ENCODE measurements at regions not wholly inside any gene's neighbourhood (a gene's known extent, or its start where the extent isn't known, plus 50 kb on each side); places are given as distances from the start of the nearest gene placed in this dataset.
A peak's percentile ranks its signal among the peaks of the same experiment; 100 is the strongest.

DNA sequence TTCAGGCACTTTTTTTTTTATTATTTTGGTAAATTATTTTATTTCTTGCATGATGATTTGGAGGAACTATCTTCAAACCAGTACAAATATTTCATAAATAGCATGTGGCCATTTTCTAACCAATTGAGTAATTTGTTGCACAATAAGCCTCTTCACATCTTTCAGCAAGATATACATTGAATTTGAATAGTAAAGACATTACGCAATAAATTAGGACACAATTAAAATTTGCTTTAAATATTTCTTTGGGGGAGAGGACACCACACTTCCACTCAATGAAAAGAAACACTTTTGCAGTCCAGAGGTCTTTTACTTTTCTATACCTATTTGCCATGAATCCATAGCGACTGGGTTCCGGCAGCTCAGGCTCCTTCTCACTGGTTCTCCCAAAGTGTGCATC lies 762.6 kb upstream of the GOLIM4 start:
- H3K9me3 ChIP-seq (replicated peaks; ENCODE audit: insufficient read depth, low read length), result no peaks in the 10 kb centered on the region
- no peaks in the 10 kb centered on the region for H3K79me2 ChIP-seq (ENCODE audit: low read length)
- no peaks in the 10 kb centered on the region for H4K20me1 ChIP-seq (ENCODE audit: insufficient read depth, low read length)
- H3K4me2 ChIP-seq (ENCODE audit: low read depth, low read length), result no peak overlapping the region
- H3K9me2 ChIP-seq (replicated peaks; ENCODE audit: insufficient read depth, low read length), result no peaks in the 10 kb centered on the region
- no peaks in the 10 kb centered on the region for H3F3A ChIP-seq (ENCODE audit: insufficient read depth, low read length)
- no peak for DNase-seq
- no peaks in the 10 kb centered on the region for H3K27me3 ChIP-seq (replicated peaks; ENCODE audit: insufficient read depth, low read length)
- H3K27ac ChIP-seq (ENCODE audit: low read length), result no peak overlapping the region
- 0 out of 2 replicates have a peak, but pooled peaks cover 5% of the 10 kb centered on the region for H3K4me1 ChIP-seq (ENCODE audit: low read length)
- H3K9ac ChIP-seq (ENCODE audit: low read length), result no peak overlapping the region
- TF ChIP-seq EZH2 (optimal IDR thresholded peaks at IDR 0.05; ENCODE audit: low read depth, low read length) (no peak), EZH2phosphoT487 (IDR thresholded peaks at IDR 0.05; ENCODE audit: low read length) (no peak)
- TF ChIP-seq, protein P1, sequence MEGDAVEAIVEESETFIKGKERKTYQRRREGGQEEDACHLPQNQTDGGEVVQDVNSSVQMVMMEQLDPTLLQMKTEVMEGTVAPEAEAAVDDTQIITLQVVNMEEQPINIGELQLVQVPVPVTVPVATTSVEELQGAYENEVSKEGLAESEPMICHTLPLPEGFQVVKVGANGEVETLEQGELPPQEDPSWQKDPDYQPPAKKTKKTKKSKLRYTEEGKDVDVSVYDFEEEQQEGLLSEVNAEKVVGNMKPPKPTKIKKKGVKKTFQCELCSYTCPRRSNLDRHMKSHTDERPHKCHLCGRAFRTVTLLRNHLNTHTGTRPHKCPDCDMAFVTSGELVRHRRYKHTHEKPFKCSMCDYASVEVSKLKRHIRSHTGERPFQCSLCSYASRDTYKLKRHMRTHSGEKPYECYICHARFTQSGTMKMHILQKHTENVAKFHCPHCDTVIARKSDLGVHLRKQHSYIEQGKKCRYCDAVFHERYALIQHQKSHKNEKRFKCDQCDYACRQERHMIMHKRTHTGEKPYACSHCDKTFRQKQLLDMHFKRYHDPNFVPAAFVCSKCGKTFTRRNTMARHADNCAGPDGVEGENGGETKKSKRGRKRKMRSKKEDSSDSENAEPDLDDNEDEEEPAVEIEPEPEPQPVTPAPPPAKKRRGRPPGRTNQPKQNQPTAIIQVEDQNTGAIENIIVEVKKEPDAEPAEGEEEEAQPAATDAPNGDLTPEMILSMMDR (IDR thresholded peaks at IDR 0.05; ENCODE audit: low read length), result no peak
- no peak overlapping the region for H2AFZ ChIP-seq (ENCODE audit: low read length)
- H3K36me3 ChIP-seq (replicated peaks; ENCODE audit: insufficient read depth, low read length), result no peaks in the 10 kb centered on the region
- no peak overlapping the region for H3K4me3 ChIP-seq (ENCODE audit: low read length)

DNA sequence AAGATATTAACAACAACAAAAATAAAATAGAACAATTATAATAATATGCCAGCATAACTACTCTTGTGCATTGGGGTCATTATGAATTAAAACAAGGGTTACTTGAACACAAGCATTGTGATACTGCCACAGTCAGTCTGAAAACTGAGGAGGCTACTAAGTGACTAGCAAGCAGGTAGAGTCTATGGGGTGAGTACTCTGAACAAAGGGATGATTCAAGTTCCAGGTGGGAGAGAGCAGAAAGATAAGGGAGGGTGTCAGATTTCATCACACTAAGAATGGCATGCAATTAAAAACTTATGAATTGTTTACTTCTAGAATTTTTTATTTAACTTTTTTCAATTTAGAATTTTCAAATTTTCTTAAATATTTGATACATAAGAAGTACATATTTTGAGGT lies 754.4 kb upstream of the GOLIM4 start:
- TF ChIP-seq EZH2 (optimal IDR thresholded peaks at IDR 0.05; ENCODE audit: low read depth, low read length) (no peak), EZH2phosphoT487 (IDR thresholded peaks at IDR 0.05; ENCODE audit: low read length) (no peak)
- TF ChIP-seq, protein P1 (IDR thresholded peaks at IDR 0.05; ENCODE audit: low read length), result no peak
- Histone ChIP-seq H3K27ac (ENCODE audit: low read length) (no peak overlapping the region), H3K9me2 (replicated peaks; ENCODE audit: insufficient read depth, low read length) (no peaks in the 10 kb centered on the region), H3K4me2 (ENCODE audit: low read depth, low read length) (no peak overlapping the region), H3K27me3 (replicated peaks; ENCODE audit: insufficient read depth, low read length) (no peaks in the 10 kb centered on the region), H3K9ac (ENCODE audit: low read length) (no peak overlapping the region), H2AFZ (ENCODE audit: low read length) (no peak overlapping the region), H3F3A (ENCODE audit: insufficient read depth, low read length) (no peaks in the 10 kb centered on the region), H3K4me1 (ENCODE audit: low read length) (peaks cover 2% of the 10 kb centered on the region; the same call in 1 of the 2 replicates), H3K9me3 (replicated peaks; ENCODE audit: insufficient read depth, low read length) (no peaks in the 10 kb centered on the region), H4K20me1 (ENCODE audit: insufficient read depth, low read length) (no peaks in the 10 kb centered on the region), H3K36me3 (replicated peaks; ENCODE audit: insufficient read depth, low read length) (no peaks in the 10 kb centered on the region), H3K4me3 (ENCODE audit: low read length) (no peak overlapping the region), H3K79me2 (ENCODE audit: low read length) (no peaks in the 10 kb centered on the region)
- DNase-seq, result no peak

DNA sequence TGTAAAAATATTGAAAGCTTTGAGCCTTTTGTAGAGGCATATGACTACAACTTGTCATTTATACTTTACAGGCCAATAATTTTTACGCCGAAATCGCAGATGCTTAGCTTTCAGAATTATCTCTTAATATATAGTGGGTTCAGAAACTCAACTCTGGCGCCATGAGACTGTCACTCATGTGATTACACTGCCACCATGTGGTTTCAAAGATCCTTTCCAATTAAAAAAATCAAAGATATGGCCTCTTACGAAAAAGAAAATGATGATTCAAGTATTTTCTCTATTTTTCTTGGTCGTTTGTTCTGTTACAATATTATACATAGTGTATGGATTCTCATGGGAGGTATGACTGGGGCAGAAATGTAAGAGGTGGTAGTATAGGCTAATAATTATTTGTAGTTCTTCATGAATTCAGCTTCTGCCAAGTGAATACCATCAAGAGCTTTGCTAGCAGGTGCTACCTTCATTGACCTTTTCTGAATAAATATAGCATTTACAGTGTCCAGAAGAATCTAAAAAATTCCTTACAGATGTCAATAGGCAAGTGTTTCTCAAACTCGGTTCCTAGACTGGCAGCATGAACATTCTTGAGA lies 751.7 kb upstream of the GOLIM4 start:
- Histone ChIP-seq H3K9ac (ENCODE audit: low read length) (no peak overlapping the region), H4K20me1 (ENCODE audit: insufficient read depth, low read length) (no peaks in the 10 kb centered on the region), H3F3A (ENCODE audit: insufficient read depth, low read length) (no peaks in the 10 kb centered on the region), H2AFZ (ENCODE audit: low read length) (no peak overlapping the region), H3K36me3 (replicated peaks; ENCODE audit: insufficient read depth, low read length) (no peaks in the 10 kb centered on the region), H3K9me3 (replicated peaks; ENCODE audit: insufficient read depth, low read length) (no peaks in the 10 kb centered on the region), H3K27ac (ENCODE audit: low read length) (no peak overlapping the region), H3K9me2 (replicated peaks; ENCODE audit: insufficient read depth, low read length) (no peaks in the 10 kb centered on the region), H3K79me2 (ENCODE audit: low read length) (no peaks in the 10 kb centered on the region), H3K4me3 (ENCODE audit: low read length) (no peak overlapping the region), H3K27me3 (replicated peaks; ENCODE audit: insufficient read depth, low read length) (no peaks in the 10 kb centered on the region), H3K4me2 (ENCODE audit: low read depth, low read length) (peak overlapping the region; percentile 39), H3K4me1 (ENCODE audit: low read length) (peaks cover 2% of the 10 kb centered on the region; the same call in 1 of the 2 replicates)
- DNase-seq, result peak; percentile 66
- no peak for TF ChIP-seq EZH2 (optimal IDR thresholded peaks at IDR 0.05; ENCODE audit: low read depth, low read length)
- TF ChIP-seq, protein P1 (IDR thresholded peaks at IDR 0.05; ENCODE audit: low read length), result peak; percentile 90

Measured in MM.1S (cell line).